K562 (cell line): ENCODE measurements at regions not wholly inside any gene's neighbourhood (a gene's known extent, or its start where the extent isn't known, plus 50 kb on each side); places are given as distances from the start of the nearest gene placed in this dataset.
A peak's percentile ranks its signal among the peaks of the same experiment; 100 is the strongest.

Experiments
- DMBX1 ChIP-seq: fragments of 250-450 bp; sonication (Bioruptor Pico); IDR thresholded peaks from 2 replicates; pipeline ENCODE4 v1.8.0; 2022; ENCODE audit warnings: inconsistent platforms, mild to moderate bottlenecking, moderate library complexity, borderline replicate concordance
- MIER1 ChIP-seq: fragments of 450-650 bp; IDR thresholded peaks from 2 replicates; pipeline ENCODE4 v1.6.1; 2016; ENCODE audit warnings: antibody characterized with exemption, mild to moderate bottlenecking, low read depth
- MYC ChIP-seq, 2 experiments: fragments of 250-450 bp in 1 of 2; sonication (Bioruptor Pico) in 1 of 2; IDR thresholded peaks; 2 replicates each; pipeline versions ENCODE4 v1.5.1 to v1.6.1; 2012 to 2021; ENCODE audit warnings: low read depth in 2 of 2, borderline replicate concordance in 1 of 2, improper control_type of control experiment in 1 of 2, low read length in 1 of 2, mild to moderate bottlenecking in 1 of 2, moderate library complexity in 1 of 2
- SPI1 ChIP-seq: IDR thresholded peaks from 2 replicates; pipeline ENCODE4 v1.6.1; 2011; ENCODE audit warnings: low read depth, low read length, control low read depth, borderline replicate concordance
- TRIM28 ChIP-seq: fragments of 450-650 bp; IDR thresholded peaks from 2 replicates; pipeline ENCODE4 v1.6.1; 2017
- WHSC1 ChIP-seq: IDR thresholded peaks from one replicate; pipeline ENCODE4 v1.6.1; 2012; ENCODE audit warnings: low read length, control low read depth, inconsistent platforms
- TF ChIP-seq, protein P1 (sequence below): fragments of 450-650 bp; IDR thresholded peaks from 2 replicates; pipeline ENCODE4 v1.6.1; 2016; ENCODE audit warnings: antibody characterized with exemption
- TF ChIP-seq, protein P2 (sequence below): fragments of 200-600 bp; sonication (generic); IDR thresholded peaks from one replicate; pipeline ENCODE4 v1.6.1; 2012; ENCODE audit warnings: mild to moderate bottlenecking, low read depth, low read length, inconsistent platforms

DNA sequence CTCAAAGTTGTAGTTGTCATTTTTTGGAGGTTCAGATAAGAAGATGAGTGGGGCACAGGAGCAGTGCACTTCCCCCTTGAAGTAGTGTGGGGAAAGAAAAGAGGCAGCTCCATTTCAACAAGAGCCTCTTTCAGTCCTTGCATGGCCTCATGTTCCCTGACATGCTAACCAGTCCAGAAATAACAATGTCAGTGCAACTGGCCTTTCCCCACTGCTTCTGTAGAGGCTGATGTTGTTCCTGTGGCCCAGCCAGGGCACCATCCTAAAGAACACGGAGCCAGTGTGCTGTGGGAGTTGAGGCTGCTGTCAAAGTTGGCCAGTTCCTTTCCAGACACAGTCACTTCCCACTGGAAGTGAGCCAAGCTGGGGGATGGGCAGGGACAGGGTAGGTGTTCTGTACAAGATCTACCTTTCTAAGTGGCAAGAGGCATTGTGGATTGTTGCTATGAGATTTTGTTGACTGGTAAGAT lies 77.7 kb upstream of the SLC38A2 start (continued):
- TF ChIP-seq, protein P1, sequence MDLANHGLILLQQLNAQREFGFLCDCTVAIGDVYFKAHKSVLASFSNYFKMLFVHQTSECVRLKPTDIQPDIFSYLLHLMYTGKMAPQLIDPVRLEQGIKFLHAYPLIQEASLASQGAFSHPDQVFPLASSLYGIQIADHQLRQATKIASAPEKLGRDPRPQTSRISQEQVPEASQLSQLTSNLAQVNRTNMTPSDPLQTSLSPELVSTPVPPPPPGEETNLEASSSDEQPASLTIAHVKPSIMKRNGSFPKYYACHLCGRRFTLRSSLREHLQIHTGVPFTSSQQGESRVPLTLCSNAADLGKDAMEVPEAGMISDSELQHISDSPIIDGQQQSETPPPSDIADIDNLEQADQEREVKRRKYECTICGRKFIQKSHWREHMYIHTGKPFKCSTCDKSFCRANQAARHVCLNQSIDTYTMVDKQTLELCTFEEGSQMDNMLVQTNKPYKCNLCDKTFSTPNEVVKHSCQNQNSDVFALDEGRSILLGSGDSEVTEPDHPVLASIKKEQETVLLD = peak; percentile 36; the same call in 1 of the 2 replicates
- TF ChIP-seq DMBX1 (CRISPR knock-in tag) (0 out of 2 replicates have a peak, but pooled peaks have one; percentile 21), SPI1 (peak; percentile 79; the same call in 1 of the 2 replicates), TRIM28 (no peak), WHSC1 (no peak), MYC (IDR thresholded peaks at IDR 0.05; ENCODE audit: low read depth, low read length) (0 out of 2 replicates have a peak, but pooled peaks have one; percentile 21), MYC (CRISPR knock-in tag; IDR thresholded peaks at IDR 0.05; ENCODE audit: borderline replicate concordance, low read depth) (no peak), MIER1 (no peak)
- TF ChIP-seq, protein P2, sequence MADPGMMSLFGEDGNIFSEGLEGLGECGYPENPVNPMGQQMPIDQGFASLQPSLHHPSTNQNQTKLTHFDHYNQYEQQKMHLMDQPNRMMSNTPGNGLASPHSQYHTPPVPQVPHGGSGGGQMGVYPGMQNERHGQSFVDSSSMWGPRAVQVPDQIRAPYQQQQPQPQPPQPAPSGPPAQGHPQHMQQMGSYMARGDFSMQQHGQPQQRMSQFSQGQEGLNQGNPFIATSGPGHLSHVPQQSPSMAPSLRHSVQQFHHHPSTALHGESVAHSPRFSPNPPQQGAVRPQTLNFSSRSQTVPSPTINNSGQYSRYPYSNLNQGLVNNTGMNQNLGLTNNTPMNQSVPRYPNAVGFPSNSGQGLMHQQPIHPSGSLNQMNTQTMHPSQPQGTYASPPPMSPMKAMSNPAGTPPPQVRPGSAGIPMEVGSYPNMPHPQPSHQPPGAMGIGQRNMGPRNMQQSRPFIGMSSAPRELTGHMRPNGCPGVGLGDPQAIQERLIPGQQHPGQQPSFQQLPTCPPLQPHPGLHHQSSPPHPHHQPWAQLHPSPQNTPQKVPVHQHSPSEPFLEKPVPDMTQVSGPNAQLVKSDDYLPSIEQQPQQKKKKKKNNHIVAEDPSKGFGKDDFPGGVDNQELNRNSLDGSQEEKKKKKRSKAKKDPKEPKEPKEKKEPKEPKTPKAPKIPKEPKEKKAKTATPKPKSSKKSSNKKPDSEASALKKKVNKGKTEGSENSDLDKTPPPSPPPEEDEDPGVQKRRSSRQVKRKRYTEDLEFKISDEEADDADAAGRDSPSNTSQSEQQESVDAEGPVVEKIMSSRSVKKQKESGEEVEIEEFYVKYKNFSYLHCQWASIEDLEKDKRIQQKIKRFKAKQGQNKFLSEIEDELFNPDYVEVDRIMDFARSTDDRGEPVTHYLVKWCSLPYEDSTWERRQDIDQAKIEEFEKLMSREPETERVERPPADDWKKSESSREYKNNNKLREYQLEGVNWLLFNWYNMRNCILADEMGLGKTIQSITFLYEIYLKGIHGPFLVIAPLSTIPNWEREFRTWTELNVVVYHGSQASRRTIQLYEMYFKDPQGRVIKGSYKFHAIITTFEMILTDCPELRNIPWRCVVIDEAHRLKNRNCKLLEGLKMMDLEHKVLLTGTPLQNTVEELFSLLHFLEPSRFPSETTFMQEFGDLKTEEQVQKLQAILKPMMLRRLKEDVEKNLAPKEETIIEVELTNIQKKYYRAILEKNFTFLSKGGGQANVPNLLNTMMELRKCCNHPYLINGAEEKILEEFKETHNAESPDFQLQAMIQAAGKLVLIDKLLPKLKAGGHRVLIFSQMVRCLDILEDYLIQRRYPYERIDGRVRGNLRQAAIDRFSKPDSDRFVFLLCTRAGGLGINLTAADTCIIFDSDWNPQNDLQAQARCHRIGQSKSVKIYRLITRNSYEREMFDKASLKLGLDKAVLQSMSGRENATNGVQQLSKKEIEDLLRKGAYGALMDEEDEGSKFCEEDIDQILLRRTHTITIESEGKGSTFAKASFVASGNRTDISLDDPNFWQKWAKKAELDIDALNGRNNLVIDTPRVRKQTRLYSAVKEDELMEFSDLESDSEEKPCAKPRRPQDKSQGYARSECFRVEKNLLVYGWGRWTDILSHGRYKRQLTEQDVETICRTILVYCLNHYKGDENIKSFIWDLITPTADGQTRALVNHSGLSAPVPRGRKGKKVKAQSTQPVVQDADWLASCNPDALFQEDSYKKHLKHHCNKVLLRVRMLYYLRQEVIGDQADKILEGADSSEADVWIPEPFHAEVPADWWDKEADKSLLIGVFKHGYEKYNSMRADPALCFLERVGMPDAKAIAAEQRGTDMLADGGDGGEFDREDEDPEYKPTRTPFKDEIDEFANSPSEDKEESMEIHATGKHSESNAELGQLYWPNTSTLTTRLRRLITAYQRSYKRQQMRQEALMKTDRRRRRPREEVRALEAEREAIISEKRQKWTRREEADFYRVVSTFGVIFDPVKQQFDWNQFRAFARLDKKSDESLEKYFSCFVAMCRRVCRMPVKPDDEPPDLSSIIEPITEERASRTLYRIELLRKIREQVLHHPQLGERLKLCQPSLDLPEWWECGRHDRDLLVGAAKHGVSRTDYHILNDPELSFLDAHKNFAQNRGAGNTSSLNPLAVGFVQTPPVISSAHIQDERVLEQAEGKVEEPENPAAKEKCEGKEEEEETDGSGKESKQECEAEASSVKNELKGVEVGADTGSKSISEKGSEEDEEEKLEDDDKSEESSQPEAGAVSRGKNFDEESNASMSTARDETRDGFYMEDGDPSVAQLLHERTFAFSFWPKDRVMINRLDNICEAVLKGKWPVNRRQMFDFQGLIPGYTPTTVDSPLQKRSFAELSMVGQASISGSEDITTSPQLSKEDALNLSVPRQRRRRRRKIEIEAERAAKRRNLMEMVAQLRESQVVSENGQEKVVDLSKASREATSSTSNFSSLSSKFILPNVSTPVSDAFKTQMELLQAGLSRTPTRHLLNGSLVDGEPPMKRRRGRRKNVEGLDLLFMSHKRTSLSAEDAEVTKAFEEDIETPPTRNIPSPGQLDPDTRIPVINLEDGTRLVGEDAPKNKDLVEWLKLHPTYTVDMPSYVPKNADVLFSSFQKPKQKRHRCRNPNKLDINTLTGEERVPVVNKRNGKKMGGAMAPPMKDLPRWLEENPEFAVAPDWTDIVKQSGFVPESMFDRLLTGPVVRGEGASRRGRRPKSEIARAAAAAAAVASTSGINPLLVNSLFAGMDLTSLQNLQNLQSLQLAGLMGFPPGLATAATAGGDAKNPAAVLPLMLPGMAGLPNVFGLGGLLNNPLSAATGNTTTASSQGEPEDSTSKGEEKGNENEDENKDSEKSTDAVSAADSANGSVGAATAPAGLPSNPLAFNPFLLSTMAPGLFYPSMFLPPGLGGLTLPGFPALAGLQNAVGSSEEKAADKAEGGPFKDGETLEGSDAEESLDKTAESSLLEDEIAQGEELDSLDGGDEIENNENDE = no peak
